NCI-H526 treated with DMSO at 0.1 percent for 48 hours (cell line): ENCODE measurements at regions not wholly inside any gene's neighbourhood (a gene's known extent, or its start where the extent isn't known, plus 50 kb on each side); places are given as distances from the start of the nearest gene placed in this dataset.
"Not testable (repeated sequence)": the region's sequence is repeated elsewhere in the genome, so short reads cannot be mapped to it uniquely, and the experiment has no call there.

Experiments
- DNase-seq: peaks from one replicate; lab custom pipeline; 2025; lab: John Stamatoyannopoulos, UW

DNA sequence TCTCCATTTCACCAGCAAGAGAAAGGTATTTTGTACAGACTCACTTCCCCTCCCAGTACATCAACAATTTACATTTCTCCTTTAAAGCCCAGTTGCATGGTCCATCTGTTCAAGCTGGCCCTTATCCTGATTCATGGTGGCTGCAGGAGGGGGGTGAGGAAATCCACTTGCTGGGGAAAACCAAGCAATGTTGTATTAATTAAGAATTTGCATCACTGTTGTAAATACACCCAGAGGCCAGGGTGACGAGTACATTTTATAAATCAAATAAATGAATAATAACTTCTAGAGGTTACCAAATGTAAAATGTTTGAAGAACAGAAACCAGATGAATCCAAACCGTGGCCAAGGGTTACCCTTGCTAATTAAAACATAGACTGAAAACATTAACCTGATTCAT is 395.9 kb upstream of the INTU start:
- no peak for DNase-seq

DNA sequence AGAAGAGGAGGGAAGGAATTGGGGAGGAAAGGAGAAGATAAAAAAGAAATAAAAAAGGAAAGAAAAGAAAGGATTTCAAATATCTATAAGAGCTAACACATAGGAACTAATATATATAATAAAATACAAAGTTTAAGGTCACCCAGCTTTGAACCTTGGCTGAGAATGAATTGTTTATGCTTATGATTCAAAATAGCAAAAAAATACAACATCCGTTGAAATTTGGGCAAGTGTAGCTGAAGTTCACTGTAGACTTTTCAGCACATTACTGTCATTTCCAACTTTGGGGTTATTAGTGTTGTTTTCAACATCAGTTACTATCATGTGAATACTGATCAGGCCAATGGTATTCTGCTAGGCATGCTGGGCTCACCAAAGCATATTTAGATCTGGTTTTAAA is 395.2 kb upstream of the INTU start:
- no peak for DNase-seq

DNA sequence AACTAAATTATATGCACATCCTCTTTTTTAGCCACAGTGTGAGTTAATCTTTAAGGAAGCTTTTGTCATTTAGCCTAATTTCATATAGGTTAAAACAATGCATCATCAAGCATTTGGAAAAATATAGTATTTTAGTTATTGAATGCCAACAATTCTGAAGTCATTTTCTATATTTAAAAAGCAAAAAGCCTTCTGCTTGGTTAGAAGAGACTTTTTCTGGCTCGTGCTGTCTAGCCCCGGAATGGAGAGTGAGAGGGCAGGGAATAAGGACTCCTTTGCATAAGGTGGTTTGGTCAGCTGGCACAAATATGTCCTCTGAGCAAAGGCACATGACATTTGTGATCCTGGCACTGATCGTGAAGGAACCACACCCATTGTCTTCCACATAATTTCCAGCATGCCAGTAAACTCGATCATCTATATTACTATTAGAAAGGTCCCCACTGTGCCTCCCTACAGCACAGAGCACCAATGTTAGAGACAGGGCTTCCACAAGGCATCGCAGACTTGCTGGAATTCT is 393.7 kb upstream of the INTU start:
- DNase-seq: no peak

DNA sequence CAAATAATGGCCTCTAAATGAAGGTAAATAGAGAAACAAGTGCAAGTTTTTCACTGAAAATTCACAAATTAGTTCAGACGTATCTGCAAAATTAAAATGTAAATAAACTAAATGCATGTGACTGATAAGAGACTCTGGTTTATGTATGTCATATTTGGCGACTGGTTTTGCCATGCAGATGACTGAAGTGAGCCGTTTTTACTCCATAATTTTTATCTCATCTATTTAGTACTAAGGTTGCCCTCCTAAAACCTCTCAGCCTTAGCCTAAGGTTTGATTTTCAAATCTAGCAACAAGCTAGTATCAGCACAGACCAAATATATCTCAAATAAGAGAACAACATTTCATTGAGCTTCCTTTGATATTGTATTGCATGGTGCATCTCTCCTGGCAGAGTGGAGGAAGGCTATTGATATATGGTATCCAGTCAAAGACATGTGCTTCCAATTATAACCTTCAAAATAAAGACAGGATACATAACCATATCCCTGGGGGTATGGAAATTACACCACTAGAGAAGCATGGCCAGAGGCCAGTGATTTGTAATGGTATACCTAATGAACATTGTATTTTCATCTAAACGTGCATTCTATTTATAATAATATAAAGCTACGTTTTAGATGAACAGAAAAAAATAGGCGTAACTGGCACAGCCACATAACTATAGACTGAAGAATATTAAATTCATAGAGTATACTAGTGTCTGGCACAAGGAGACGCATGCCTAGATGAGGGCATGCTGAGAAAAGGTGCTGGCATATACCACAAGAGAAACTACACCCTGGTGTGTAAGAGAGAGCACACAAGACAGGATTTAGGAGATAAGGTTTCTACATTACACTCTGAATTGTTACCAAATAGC is 392.6 kb upstream of the INTU start:
- DNase-seq: no peak

DNA sequence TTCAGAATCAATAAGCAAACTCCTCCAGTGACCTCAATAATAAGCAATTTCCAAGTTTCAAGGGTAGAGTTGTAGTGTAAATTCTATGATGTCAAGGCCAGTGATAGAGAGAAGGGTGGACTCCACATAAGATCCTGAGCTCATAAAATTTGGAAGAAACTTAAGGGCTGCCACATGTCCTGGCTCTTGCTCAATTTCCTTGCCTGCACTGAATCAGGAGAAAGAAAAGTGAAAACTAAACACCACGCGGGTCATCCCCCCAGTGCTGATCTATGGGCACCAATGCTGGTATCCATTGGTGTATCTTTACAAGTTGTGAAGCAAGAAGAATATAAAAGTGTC is 392.0 kb upstream of the INTU start:
- no peak for DNase-seq

DNA sequence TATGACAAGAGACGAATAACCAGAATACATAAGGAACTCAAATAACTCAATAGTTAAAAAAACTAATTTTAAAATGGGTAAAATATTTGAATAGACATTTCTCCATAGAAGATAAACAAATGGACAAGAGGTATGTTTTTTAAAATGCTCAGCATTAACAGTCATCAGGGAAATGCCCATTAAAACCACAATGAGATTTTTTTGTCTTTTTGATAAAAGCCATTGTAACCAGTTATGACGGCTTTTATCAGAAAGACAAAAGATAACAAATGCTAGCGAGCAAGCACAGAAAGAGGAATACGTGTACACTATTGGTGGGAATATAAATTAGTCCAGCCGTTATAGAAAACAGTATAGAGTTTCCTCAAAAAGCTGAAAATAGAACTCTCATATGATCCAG is 388.2 kb upstream of the INTU start:
- no peak for DNase-seq

DNA sequence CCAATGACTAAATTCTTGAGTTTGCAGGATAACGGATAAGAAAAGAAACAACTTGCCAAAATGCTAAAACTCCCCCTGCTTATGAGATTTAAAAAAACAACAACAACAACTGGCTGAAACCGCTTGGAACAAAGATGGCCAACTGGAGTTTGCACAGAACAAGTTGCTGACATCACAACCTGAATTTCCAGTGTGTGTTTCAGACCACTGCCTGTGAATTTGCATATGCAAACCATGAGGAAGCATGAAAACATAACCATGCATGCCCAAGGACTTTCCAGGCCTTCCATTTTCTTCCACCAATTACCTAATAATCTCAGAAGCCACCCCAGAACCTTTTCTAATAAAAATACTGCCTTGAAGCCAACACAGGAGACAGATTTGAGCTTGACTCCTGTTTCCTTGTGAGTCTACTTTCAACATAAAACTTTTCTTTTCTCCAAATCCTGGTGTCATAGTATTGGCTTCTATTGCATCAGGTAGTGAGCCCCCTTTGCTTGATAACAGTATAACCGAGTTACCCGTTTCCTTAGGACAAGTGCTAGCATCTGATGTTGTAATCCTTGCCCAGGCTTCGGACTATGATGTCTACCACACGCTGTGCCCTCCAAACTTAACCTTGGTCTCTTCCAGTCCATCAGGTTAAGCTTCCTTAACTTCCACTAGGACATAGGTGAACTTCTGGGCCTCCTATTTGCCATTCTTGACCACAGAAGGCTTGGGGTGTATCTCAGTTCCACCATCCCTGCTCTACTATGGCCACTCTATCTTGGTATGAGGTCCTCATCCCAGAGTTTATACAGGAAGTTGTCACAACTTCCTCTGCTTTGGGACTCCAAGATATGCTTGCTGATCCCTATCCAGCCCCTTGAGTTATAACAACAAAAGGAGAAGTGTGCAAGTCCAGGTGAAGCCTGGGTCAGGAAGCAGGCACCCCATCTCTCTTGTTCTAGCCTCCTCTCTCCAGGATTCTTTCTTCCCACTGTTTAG is 385.5 kb upstream of the INTU start:
- peak; percentile 5 for DNase-seq

DNA sequence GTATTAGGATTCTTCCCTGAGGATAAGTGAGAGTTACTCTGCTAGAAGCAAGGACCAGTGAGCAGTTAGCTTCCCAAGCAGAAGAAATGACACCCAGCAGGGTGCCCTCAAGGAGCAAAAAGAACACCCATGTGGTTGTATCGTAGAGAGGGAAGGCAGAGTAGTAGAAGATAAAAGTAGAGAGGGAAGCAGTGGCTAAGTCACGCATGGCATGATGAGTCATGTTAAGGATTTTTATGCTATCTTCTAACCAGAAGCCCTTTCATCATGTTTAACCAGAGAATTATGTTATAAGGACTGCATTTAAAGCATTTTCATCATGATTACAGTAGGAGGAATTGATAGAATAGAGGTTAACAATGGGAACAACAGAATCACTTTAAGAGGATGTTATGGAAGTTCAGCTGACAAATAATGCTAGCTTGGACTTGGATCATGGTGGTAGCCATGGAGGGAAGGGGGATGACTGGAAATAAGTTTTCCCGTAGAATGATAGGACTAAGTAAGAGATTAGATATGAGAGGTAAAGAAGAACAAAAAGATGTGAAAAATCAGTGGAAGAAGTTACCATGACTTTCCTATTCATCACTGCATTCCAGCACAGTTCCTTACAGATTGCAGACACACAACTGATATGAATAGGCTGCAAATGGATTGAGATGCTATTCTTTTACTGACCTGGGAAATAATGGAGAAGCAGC is 383.5 kb upstream of the INTU start:
- no peak for DNase-seq

DNA sequence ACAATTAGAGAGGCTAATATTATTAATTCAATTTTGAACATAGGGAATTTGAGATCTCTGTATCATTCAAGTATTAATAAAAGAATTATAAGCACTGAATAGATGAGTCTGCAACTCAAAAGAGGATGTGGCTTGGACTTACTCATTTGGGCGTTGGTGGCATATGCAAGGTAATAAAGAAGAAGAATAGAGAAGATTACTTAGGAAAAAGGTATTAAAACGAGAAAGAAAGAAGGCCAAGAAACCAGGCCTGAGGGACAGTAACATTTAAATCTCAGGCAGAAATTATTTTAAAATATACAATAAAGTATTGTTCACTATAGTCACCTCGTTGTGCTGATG is 383.0 kb upstream of the INTU start:
- no peak for DNase-seq

DNA sequence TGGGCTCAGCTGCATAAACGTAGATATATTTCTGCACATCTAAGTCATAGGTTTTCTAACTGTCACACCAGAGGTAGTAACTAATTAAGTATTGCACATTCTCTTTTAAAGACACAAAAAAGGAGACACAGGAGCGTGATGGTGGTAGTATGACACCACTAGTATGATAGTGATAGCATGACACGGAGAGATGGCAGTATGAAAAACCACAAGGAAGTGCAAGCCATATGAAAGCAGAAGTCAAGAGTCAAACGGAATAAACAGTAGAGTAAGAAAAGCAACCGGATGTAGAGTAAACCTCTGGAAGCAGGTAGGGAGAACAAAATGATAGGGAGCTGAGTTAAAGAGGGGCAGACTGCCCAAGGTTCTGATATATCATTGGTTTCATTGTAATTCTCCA is 382.2 kb upstream of the INTU start:
- DNase-seq: no peak

DNA sequence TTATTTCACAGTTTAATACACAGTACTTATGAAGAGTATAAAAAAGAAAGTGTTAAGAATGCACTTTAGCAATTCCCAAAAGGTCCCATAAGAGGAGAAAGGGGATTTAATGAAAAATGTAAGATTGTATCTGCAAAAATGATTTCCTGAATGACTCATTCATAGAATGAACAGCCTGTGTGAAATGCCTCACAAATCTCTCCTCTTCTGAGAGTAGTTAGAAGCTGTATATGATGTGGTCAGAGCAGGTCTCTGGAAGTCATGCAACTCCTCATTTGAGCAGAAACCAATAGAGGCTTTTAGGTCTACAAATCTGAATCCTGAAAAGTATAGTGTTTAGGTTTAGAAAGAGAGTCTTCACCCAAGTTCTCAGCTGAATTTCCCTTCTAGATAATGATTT is 381.3 kb upstream of the INTU start:
- no peak for DNase-seq

DNA sequence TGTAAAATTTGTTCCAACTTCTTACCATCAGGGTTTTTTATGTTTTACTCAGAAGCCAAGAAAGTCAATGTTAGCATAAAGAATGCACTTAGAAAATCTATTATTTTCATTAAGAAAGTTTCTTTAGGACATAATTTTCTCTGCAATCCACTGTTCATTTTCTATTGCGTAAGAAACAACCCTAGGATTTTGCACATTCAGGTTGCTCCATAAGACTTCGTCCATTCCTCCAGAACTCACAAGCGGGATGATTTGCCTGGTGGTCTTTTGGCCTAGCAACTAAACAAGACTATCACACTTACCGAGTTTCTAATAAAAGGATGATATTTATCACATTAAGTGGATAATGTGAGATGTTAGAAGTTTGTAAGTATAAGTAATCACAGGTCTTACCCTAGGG is 376.3 kb upstream of the INTU start:
- no peak for DNase-seq

DNA sequence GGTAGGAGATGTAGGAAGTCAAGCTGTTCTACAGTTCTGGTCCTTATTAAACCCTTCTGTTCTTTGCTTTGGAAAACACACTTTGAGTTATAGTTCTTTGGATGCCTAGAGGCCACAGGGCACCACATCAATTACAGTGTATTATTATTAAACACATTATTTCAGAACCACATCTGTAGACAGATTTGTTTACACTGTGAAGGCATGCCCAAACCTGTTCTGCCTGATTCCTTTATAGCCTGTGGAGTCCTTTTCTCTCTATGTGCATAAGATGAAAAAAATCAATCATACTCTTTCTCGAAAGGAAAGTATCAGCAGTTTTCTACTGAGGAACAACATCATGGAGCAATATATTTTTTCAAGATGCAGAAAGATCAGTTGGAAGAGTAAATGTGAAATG is 371.3 kb upstream of the INTU start:
- DNase-seq: no peak

DNA sequence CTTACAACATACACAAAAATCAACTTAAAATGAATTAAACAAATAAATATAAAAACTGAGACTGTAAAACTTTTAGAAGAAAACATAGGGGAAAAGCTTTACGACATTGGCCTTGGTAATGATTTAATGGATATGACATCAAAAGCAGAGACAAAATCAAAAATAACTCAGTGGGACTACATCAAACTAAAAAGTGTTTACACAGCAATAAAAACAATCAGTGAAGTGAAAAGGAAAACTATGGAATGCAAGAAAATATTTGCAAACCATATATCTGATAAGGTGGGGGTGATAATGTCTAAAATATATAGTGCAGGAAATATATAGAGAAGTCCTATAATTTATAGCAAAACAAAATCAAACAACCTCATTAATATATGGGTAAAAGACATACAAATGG is 364.4 kb upstream of the INTU start:
- no peak for DNase-seq

DNA sequence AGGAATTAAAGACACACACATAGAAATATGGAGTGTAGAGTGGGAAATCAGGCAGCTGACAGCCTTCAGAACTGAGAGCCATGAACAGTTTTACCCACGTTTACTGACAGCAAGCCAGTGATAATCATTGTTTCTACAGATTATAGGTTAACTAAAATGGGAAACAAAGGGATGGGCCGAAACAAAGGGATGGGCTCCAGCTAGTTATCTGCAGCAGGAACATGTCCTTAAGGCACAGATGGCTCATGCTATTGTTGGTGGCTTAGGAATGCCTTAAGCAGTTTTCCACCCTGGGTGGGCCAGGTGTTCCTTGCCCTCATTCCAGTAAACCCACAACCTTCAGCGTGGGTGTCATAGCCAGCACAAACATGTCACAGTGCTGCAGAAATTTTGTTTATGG is 355.7 kb upstream of the INTU start:
- DNase-seq: not testable (repeated sequence)

DNA sequence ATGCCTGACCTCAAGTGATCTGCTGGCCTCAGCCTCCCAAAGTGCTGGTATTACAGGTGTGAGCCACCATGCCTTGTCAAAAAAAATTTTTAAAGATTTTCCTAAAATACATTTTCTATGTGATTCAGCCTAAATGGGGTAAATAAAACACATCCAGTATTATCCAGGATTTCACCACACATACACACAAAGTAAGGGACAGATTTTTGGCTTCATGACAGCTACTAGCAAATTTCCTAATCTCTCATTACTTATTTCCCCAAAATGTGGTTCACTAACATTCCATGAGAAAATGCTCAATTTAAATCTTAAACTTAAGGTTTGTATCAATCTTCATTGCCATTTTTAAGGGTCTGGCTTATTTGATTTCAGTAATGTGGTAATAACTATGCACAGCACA is 348.5 kb upstream of the INTU start:
- no peak for DNase-seq

DNA sequence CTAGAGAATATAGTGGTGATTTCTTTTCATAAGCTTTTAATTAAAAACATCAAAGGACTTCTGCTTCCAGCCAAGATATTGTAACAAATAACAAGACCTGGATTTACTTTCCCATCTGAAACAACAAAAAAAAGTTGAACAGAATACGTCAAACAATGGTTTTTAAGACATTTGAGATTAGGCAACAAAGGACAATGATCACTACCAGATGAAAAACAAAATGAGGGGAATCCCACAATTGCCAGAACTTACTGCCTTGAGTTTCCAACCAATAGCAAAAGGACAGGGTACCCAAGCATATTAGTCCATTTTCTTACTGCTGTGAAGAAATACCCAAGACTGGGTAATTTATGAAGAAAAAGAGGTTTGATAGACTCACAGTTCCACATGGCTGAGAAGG is 341.4 kb upstream of the INTU start:
- DNase-seq: no peak

DNA sequence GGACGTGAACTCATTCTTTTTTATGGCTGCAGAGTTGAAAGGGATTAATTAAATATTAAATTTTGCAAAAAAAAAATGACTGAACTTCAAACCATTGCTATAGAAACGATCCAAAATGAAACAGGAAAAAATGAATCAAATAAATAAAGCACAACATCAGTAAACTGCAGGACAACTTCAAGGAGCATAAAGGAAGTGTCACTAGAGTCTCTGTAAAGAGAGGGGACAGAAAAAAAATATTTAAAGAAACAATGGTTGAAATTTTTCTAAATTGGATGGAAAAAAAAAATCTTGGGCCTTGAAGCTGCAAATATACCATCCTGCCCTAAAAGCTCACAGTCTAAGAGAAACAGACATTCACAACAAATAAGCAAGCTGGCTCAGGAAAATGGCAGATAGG is 339.3 kb upstream of the INTU start:
- DNase-seq: no peak

DNA sequence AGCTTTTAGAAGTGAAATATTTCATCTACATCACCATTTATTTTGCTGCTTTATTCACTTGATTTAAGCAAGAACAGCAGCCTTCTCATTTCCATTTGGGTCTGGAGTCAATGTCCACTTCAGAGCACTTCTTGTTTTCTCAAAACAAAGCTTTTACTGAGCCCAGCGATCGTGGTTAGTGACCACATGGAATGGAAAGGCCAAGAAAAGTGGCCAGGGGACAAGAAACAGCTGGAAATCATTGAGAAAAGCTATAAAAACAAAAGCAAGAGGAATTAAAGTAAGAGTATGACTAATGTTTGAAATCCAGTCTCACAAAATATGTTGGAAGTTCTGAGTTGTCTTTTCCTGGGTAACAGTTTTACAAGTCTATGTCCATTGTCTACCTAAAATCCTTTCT is 328.4 kb upstream of the INTU start:
- no peak for DNase-seq

DNA sequence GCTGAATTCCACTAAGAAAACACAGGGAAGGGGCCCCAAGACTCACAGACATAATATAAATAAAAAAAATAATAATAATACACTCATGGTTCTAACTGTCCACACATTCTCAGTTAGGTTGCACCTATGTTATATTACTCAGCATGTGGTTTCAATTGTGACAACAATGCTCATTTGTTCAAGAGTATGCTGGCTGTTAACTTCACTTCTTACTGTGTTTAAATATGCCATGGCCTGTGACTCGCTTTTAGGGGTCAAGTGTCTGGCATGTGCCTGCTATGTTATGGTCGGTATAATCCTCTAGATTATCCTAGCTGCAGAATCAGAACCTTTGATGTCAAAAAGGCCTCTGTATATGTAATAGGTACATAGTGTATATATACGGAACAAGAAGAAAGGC is 324.8 kb upstream of the INTU start:
- no peak for DNase-seq

DNA sequence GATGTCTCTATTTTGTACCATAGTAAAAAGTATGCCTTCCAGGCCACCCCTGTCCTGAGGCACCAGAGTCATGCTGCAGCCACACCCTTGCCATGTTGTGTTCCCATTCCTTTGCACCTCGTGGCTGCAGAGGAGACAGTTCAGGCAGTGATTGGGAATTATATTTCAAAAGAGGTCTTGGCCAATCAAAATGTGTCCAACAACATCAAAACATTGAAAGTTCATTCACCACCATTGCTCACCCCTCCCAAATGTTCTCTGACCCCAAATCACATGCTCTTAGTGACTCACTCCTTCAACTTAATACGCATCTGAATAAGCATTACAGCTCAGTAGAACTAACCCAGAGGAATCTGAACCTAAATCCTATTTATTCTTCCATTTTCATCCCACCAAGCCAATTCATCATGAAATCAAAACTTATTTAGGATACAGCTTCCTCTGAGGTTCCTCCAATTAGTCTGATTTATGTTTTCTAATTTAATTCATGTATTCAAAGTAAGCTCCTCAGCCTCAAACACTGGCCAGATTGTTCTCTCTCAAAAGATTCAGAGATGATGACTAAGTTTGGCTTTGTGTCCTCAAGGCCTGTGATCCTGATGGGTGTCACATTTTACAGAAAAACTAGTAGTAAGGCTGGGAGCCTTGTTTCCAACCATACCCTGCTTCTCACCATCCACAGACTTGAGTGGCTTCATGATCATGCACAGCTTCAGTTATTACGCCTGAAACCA is 323.2 kb upstream of the INTU start:
- DNase-seq: no peak

DNA sequence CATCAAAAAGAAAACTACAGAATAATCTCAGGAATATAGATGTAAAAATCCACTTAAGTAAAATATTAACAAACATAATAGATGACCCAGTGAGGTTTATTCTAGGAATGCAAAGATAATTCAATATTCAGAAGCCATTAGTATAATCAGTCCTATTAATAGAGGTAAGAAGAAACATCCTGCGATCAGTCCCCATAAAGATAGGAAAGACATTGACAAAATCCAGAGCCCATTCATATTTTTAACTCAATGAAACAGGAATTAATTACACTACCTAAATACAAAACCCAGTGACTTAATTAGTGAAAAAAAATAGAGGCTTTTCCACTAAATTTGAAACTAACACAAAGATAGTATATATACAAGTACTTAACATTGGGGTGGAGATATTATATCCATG is 321.4 kb upstream of the INTU start:
- no peak for DNase-seq
